ENCODE measurements at regions not wholly inside any gene's neighbourhood (a gene's known extent, or its start where the extent isn't known, plus 50 kb on each side); places are given as distances from the start of the nearest gene placed in this dataset.

- TF ChIP-seq CTCF (IDR thresholded peaks at IDR 0.05; ENCODE audit: low read depth, low read length, poor library complexity, severe bottlenecking) (no peak), EZH2phosphoT487 (IDR thresholded peaks at IDR 0.05; ENCODE audit: borderline replicate concordance, low read length) (no peak)
Measured at GRCh38 chr13:80000684-80001509, 340.0 kb downstream of the SPRY2 start.

Measured in DOHH2 (cell line).